Heart left ventricle (tissue), 13 donors: ENCODE measurements at regions not wholly inside any gene's neighbourhood (a gene's known extent, or its start where the extent isn't known, plus 50 kb on each side); places are given as distances from the start of the nearest gene placed in this dataset.

Source experiments
- CTCF ChIP-seq, 12 donors: fragments of 200-600 bp; sonication (generic) in 4 of 12; IDR thresholded peaks; one replicate each; pipeline versions ENCODE4 v1.5.0 to v1.8.0; 2018 to 2022; ENCODE audit warnings: antibody characterized with exemption in 12 of 12, mild to moderate bottlenecking in 5 of 12
- POLR2A ChIP-seq, 2 donors: fragments of 450-650 bp; IDR thresholded peaks; one replicate each; pipeline ENCODE4 v1.6.1; 2017; ENCODE audit warnings: antibody characterized with exemption in 2 of 2, mild to moderate bottlenecking in 2 of 2, moderate library complexity in 2 of 2
- donor health status: ischemic (EF 13 %, LVEDD 7.1; RV severe dilation, severe dysfunction).
- donor health status: DM: no; HTN: yes; CAD: no.
- donor health status: DM: no; HTN: no; CAD: no.
- donor health status: ischemic (EF 25% LVEDD 6.9; RV normal size, moderate dysfunction).
- donor health status: ischemic (EF 25% LVEDD 5.7; RV mildly dilated, moderate dysfunction).
- donor health status: ischemic (EF 35%, LVEDD 5.7; RV mildly dilated, moderate dysfunction).
- donor health status: nonischemic (EF 11% LVEDD 7.7; RV severe dilation, severe dysfunction).
- donor health status: DM: yes; HTN: yes; CAD: no.
- donor health status: PGD.
- donor health status: ischemic (EF 29% LVEDD 5.4; RV normal size, mild dysfunction).
- donor health status: nonischemic (EF 23%, LVEDD 6.1; RV moderate dilation, normal function).

DNA sequence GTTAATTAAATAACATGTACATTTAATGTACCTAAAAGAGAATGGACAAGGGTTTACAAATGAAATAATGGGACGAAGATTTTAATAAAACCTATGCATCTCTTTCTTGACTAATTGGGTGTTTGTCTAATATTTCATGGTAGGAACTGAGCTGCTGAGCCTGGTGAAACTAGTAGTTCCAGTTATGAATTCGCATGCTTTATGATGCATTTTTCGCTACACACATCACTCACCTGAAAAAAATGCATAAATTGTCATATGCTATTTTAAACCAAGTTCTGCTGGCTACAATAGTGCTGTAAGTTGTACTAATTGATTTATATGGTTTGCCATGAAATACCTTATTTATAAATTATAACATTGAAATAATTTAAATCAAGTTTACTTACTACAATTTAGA, 806.8 kb upstream of the SLITRK5 start:
- TF ChIP-seq CTCF (IDR thresholded peaks at IDR 0.05) (no peak), POLR2A (IDR thresholded peaks at IDR 0.05) (no peak)
